ENCODE measurements at regions not wholly inside any gene's neighbourhood (a gene's known extent, or its start where the extent isn't known, plus 50 kb on each side); places are given as distances from the start of the nearest gene placed in this dataset.

DNA sequence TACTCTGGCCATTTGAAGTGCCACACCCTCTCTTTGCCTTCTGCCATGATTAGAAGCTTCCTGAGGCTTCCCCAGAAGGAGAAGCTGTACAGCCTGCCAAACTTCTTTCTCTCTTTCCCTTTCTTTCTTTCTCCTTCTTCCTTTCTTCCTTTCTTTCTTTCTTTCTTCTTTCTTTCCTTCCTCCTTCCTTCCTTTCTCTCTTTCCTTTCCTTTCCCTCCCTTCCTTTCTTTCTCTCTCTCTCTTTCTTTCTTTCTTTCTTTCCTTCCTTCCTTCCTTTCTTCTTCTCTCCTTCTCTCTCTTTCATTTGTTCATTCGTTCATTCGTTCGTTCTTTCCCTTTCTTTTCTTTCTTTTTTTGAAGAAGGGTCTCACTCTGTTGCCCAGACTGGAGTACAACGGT is 931.0 kb downstream of the TTLL7 start:
- TF ChIP-seq, protein P1, sequence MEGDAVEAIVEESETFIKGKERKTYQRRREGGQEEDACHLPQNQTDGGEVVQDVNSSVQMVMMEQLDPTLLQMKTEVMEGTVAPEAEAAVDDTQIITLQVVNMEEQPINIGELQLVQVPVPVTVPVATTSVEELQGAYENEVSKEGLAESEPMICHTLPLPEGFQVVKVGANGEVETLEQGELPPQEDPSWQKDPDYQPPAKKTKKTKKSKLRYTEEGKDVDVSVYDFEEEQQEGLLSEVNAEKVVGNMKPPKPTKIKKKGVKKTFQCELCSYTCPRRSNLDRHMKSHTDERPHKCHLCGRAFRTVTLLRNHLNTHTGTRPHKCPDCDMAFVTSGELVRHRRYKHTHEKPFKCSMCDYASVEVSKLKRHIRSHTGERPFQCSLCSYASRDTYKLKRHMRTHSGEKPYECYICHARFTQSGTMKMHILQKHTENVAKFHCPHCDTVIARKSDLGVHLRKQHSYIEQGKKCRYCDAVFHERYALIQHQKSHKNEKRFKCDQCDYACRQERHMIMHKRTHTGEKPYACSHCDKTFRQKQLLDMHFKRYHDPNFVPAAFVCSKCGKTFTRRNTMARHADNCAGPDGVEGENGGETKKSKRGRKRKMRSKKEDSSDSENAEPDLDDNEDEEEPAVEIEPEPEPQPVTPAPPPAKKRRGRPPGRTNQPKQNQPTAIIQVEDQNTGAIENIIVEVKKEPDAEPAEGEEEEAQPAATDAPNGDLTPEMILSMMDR (IDR thresholded peaks at IDR 0.05; ENCODE audit: extremely low read depth, insufficient read depth, missing control alignments): no peak
- no peak for DNase-seq (ENCODE audit: low spot score)
- in situ Hi-C loops (cut with MboI; ENCODE audit: low pct_unique_long_range_greater_than_20kb, low sequenced_read_pairs, unreplicated experiment): no loop called here

DNA sequence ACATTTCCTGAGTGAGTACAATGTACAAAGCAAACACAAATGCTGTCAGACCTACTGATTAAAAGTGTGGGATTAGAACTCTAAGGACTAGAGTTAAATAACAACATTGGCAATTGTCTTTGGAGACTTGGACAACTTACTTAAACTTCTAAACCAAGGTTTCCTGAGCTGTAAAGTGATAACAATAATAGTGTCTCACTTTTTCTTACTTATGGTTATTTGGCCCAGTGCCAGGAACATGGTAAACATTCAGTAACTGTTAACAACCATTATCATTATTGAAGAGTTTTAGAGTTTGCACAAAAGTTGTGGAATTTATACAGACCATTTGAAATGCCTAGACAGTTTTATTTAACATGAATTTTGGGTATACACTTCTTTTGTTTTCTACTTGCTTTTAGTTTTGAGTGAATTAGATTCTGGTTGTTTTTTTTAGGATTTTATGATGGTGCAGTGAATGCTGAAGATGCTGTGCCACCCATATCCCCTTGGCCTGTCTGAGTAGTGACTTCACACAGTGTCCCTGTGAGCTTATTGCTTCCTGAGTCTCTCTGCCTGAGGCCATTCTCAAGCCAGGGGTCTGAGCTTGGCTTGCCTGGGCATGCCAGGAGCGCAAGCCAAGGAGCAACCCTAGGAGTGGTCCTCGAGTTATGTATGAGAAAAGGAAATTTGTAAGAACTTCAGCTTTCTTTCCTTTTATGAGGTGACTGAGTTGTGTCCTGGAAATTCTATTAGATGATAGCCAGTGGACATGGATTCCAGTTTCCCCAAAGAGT is 932.8 kb downstream of the TTLL7 start:
- no peak for DNase-seq (ENCODE audit: low spot score)

DNA sequence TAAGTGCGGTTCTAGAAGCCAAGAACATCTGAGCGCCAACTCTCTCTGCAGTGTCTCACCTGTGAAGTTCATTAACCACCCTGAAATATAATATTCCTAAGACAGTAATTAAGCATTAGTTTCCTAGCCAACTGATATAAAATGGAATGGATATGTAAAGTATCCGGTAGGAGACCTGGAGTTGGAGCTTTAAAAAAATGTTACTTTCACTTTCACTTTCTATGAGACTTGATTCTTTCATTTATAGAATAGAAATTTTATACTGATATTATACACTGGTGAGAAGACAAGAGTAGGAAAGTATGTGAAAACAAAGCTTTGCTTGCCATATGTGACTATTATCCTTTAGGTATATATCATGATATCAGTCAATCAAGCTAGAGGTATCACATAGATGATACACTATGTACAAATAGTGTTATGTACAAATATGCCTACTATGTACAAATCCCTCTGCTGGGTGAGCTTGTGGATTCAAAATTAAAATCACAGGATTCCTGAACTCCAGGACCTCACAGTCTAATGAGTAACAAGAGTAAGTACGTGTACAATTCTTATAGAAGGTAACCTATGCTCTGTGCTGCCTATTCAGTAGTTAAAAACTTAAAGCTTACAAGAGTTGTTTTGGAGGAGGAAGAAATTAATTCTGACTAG is 934.2 kb downstream of the TTLL7 start:
- no peak for DNase-seq (ENCODE audit: low spot score)
- in situ Hi-C loops (cut with MboI; ENCODE audit: low pct_unique_long_range_greater_than_20kb, low sequenced_read_pairs, unreplicated experiment): no loop called here
- TF ChIP-seq, protein P1 (IDR thresholded peaks at IDR 0.05; ENCODE audit: extremely low read depth, insufficient read depth, missing control alignments): no peak

More for the DNA sequence above, 932.8 kb downstream of the TTLL7 start:
- TF ChIP-seq, protein P1 (IDR thresholded peaks at IDR 0.05; ENCODE audit: extremely low read depth, insufficient read depth, missing control alignments): no peak
- in situ Hi-C loops (cut with MboI; ENCODE audit: low pct_unique_long_range_greater_than_20kb, low sequenced_read_pairs, unreplicated experiment): no loop called here

DNA sequence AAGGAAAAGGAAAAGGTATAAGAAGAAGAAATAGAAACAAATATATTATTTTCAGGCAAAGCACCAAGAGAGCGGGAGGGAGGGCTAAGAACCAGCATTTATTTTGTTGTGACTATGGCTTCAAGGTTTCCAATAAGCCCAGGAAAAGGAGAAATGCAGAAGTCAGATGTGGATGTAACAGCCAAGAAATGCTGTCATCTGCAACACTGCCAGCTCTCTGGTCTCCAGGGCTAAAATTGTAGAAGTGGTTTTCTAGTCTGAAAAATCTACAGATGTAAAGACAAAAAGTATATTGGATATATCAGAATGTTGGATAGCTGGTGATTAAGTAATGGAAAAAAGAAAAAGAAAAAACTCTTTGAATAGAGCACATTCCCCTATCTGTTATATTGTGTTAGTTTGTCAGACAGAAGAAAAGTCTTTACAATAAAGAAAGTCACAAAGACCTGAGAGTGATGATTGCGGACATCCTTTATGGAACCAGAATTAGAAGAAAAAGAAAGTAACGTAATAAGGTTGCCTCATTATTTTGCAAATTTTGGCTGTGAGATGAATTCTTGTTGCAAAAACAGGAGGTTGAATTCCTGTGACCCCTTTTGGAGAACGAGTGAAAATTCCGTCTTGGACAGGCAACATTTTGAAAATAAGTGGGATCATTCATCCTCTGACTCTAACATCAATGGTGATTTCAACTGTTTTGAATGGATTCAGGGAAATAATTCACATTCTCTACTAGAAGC is 938.1 kb downstream of the TTLL7 start:
- TF ChIP-seq, protein P1 (IDR thresholded peaks at IDR 0.05; ENCODE audit: extremely low read depth, insufficient read depth, missing control alignments): no peak
- in situ Hi-C loops (cut with MboI; ENCODE audit: low pct_unique_long_range_greater_than_20kb, low sequenced_read_pairs, unreplicated experiment): no loop called here
- DNase-seq (ENCODE audit: low spot score): no peak

DNA sequence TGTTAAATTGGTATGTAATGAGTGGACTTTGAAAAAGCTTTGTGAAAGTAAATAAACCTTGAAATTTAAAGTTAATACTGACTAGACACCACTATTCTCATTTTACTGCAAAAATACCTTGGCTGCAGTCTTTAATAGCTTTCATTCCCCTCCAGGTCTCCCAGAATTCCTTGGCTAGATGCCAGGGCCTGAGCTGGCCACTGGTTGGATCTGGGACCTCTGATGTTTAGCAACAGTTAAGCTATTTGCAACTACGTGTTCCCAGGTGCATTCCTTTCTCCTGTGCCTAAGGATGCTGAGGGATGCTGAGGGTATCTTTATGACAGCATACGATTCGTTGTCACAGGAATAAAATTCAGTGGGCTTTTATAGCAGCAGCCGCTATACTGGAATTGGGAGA is 938.7 kb downstream of the TTLL7 start:
- in situ Hi-C loops (cut with MboI; ENCODE audit: low pct_unique_long_range_greater_than_20kb, low sequenced_read_pairs, unreplicated experiment): no loop called here
- TF ChIP-seq, protein P1 (IDR thresholded peaks at IDR 0.05; ENCODE audit: extremely low read depth, insufficient read depth, missing control alignments): no peak
- DNase-seq (ENCODE audit: low spot score): no peak

DNA sequence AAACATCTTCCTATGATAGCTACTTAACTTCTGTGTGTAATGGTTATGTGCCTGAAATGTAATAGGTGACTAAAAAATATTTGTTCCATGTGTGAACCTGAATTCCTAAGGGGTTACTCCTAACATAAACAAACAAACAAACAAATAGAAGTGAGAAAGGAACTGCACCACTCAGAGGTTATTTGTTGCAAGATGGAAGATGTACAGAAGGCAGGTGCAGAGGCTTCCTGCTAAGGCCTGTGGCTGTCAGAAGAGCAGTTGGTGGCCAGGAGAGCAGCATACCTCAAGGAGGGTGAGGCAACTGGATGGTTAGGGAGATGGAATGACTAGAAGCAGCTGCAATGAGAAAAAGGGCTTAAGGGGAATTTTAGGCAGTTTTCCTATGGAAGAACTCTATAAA is 940.6 kb downstream of the TTLL7 start:
- TF ChIP-seq, protein P1 (IDR thresholded peaks at IDR 0.05; ENCODE audit: extremely low read depth, insufficient read depth, missing control alignments): no peak
- DNase-seq (ENCODE audit: low spot score): no peak

More for the DNA sequence above, 940.6 kb downstream of the TTLL7 start:
- in situ Hi-C loops (cut with MboI; ENCODE audit: low pct_unique_long_range_greater_than_20kb, low sequenced_read_pairs, unreplicated experiment): no loop called here

All from GM13977 (cell line).